ENCODE measurements at regions not wholly inside any gene's neighbourhood (a gene's known extent, or its start where the extent isn't known, plus 50 kb on each side); places are given as distances from the start of the nearest gene placed in this dataset.

GRCh38 chr15:98513428-98513986 lies 134.8 kb upstream of the IGF1R start:
- DNase-seq (ENCODE audit: low read depth) = no peak
- TF ChIP-seq CTCF (IDR thresholded peaks at IDR 0.05; ENCODE audit: low read depth, low read length, missing control alignments) = no peak
- H3K4me3 ChIP-seq (ENCODE audit: low read depth, low read length) = no peak overlapping the region
- in situ Hi-C loops (cut with HindIII; ENCODE audit: low sequenced_read_pairs) = no loop called here

DNA sequence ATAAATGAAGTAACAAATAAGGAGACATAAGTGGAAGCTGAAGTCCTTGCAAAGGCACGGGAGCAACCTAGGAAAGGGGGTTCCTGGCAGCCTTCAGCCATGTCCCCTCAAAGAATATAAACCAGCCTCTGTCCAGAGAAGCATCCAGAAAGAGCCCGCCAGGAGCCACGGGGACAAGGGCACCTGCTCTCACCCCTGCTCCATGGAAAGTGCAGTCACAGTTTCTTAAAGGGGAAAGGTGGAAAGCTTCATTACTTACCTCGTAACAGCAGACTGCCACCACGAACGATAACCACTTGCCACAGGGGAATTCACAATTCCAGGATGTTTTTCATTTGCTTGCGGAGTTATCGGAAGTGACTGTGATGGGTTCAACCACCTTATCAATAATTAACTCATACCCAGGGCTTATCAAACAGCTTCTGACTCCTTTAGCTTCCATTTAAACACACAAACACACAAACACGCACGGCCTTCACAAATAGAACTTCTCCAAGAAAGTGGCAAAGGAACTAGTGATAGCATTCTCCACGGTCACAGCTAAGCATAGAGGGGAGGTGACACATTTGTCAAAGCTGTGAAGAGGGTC lies 134.2 kb upstream of the IGF1R start:
- no peak for TF ChIP-seq CTCF (IDR thresholded peaks at IDR 0.05; ENCODE audit: low read depth, low read length, missing control alignments)
- DNase-seq (ENCODE audit: low read depth) = no peak
- in situ Hi-C loops (cut with HindIII; ENCODE audit: low sequenced_read_pairs) = no loop called here
- H3K4me3 ChIP-seq (ENCODE audit: low read depth, low read length) = no peak overlapping the region

GRCh38 chr15:98518823-98519561 lies 129.3 kb upstream of the IGF1R start:
- peak; percentile 73 for TF ChIP-seq CTCF (IDR thresholded peaks at IDR 0.05; ENCODE audit: low read depth, low read length, missing control alignments)

GRCh38 chr15:98519767-98520550 lies 128.4 kb upstream of the IGF1R start:
- in situ Hi-C loops (cut with HindIII; ENCODE audit: low sequenced_read_pairs) = no loop called here
- no peak overlapping the region for H3K4me3 ChIP-seq (ENCODE audit: low read depth, low read length)
- no peak for DNase-seq (ENCODE audit: low read depth)
- TF ChIP-seq CTCF (IDR thresholded peaks at IDR 0.05; ENCODE audit: low read depth, low read length, missing control alignments) = no peak

More at GRCh38 chr15:98518823-98519561, 129.3 kb upstream of the IGF1R start:
- H3K4me3 ChIP-seq (ENCODE audit: low read depth, low read length) = no peak overlapping the region
- in situ Hi-C loops (cut with HindIII; ENCODE audit: low sequenced_read_pairs) = no loop called here
- DNase-seq (ENCODE audit: low read depth) = peak; percentile 67

DNA sequence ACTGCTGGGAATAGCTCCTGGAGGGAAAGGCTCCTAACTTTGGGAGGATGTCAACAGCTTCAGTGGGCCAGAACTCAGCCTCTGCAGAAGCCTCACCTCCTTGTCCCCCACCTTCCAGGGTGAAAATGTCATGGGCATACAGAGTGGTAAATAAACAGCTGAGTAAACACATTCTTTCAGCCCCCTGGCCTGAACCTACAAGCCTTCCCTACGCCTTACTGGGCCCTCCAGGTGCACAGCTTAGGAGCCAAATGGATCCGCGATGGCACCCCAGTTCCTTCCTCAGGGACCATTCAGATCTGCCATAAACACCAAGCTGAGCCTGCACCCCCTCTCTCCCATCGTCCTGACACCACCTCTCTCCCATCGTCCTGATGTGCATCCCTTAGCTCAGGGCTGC lies 126.2 kb upstream of the IGF1R start:
- no peak for DNase-seq (ENCODE audit: low read depth)
- in situ Hi-C loops (cut with HindIII; ENCODE audit: low sequenced_read_pairs) = no loop called here
- no peak overlapping the region for H3K4me3 ChIP-seq (ENCODE audit: low read depth, low read length)
- TF ChIP-seq CTCF (IDR thresholded peaks at IDR 0.05; ENCODE audit: low read depth, low read length, missing control alignments) = no peak

DNA sequence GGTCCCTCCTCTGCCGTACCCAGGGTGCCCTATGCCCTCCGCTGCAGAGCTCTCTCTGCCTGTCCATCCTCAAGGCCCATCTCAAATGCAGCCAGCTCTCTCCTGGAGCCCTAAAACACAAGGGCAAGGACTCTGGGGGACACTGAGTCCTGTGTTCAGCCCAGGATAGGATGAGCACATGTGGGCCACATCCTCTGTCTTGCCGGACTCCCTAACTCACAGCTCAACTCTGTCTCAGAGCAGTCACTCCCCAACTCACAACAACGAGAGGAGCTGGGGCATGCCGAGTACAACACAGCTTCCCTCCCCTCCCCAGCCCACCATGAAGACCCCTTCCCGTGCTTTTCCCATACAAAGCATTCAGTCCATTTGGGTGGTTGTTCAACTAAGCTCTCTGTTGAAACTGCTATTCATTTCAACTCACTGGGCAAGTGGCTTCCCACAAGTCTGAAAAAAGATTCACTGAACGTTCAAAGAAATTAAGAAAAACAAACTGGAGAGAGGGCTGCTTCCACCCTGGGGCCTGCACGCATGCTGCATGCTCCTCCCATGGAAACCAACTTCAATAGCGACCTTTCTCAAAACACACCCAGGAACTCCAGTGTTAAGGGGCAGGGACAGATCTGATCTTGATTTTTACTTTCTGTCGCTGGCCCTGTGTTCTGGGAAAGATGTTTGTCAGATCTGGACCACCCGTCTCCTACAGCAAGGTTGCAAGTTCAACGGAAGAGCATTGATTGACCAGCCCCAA lies 124.3 kb upstream of the IGF1R start:
- in situ Hi-C loops (cut with HindIII; ENCODE audit: low sequenced_read_pairs) = no loop called here
- no peak for DNase-seq (ENCODE audit: low read depth)

More for the DNA sequence above, 124.3 kb upstream of the IGF1R start:
- H3K4me3 ChIP-seq (ENCODE audit: low read depth, low read length) = no peak overlapping the region
- no peak for TF ChIP-seq CTCF (IDR thresholded peaks at IDR 0.05; ENCODE audit: low read depth, low read length, missing control alignments)
